DMS 273 (cell line): ENCODE measurements at regions not wholly inside any gene's neighbourhood (a gene's known extent, or its start where the extent isn't known, plus 50 kb on each side); places are given as distances from the start of the nearest gene placed in this dataset.

Source experiments
- DNase-seq: peaks from one replicate; lab custom pipeline; 2025; ENCODE audit not compliant: unreplicated experiment; lab: John Stamatoyannopoulos, UW

DNA sequence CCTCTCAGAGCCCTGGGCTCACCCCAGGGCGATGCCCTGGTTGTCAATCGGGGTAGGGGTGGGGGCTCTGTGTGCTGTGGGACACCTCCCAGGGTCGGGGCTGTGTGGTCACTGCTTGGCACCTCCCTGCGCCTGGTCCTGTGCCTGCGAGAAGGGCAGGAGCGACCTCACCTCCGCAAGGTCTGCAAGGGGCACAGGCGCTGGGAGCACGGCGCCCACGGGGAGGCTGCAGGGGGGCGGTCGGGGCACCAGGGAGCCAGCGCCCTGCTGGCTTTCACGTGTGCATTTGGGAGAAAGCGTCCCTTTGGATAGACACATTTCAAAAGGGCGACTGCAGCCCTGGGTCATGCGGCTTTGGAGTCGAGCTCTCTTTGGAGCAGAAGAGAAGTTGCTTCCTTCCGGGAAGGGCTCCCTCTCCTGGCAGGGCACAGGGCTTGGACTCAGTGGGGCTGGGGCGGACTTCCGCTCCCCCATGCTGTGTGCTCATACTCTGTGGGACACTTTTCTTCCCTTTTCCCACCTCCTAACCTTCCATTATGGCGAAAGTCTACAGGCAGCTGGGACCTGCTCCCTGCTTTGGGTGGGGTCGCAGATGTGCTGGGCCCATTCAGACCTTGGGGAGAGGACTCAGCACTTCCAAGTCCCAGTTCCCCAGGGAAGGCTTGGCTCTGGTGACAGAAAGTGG lies 52.9 kb upstream of the SLC28A3 start:
- no peak for DNase-seq

GRCh38 chr9:84394036-84394435 lies 53.5 kb upstream of the SLC28A3 start:
- no peak for DNase-seq

DNA sequence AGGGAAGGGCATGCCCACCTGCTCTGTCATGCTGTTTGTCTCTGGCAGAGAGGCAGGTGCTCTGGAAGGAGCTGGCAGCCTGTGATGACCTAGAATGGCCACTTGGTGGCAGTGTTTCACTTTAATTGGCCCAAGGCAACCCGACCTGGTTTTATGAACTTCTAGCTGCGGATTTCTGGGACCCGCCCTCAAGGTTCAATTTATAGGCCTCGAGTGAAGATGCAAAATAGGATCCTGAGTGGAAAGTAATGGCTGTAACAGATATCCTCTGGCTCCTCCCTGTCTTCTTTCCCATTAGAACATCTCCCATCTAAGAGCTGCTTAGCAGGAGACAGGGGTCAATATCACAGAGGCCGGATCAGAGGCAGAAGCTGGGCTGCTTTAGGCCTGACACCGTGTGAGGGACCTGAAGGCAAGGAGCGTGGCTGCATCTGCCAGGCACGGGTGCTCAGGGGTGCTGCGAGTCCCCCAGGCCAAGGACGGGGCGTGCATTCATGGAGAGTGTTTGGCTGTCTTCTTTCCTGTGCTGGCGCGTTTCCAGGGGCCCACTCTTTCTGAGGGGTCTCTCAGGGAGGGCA lies 56.7 kb upstream of the SLC28A3 start:
- DNase-seq, result peak; percentile 86

- DNase-seq, result peak; percentile 29
Observed at GRCh38 chr9:84397822-84398221, 57.3 kb upstream of the SLC28A3 start.

DNA sequence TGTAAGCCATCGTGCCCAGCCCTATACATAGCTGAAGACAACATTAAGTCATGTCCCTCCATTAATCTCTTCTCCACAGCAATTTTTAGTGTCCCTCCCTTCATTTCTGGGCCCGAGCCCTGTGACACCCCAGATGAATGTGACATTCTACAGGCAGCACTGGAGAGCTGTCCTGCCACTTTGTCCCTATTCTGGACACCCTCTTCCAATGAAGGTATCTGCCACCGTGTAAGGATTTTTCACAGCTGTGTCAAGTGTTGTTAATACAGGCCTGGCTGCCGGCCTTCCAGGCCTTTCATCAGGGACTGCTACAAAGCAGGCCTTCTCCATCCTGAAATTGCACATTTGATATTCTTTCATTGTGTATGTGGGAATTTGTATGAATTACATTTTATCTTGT lies 62.0 kb upstream of the SLC28A3 start:
- no peak for DNase-seq

DNA sequence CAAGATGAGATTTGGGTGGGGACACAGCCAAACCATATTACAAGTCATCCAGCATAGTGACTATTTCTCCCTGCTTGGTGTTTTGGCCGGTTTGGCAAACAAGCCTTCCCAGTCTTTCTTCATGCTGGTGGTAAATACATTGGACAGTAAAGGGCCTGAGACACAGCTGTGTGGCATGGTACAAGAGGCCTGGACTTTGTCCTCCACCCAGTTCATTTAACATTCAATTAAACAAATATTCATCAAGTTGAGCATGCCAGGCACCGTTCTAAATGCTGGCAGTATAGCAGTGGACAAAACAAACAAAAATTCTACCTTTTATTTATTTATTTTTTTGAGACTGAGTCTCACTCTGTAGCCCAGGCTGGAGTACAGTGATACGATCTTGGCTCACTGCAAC lies 62.7 kb upstream of the SLC28A3 start:
- no peak for DNase-seq

DNA sequence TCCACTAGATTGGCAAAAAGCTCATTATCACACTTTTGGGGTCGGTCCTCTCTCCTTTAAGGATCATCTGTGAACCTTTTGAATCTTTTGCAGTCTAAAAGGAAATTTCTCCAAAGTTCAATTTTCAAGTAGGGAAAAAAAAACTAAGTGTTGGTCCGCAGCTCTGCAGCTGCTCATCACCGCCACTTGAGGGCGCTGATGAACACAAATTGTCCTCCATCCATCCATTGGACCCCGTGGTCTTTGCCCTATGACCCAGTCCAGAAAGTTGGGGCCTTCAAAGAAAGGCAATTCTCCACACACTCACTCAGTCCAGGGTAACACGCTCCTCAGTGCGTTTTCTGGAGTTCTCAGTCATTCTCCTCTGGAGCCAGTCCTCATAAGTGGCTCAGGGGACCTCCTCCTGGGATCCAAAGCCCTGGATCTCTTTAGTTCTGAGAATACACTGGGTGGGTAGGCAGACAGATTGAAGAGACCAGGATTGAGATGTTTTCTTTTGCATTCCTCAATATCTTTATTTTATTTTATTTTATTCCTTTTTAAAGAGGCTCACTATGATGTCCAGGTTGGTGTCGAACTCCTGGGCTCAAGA lies 63.6 kb upstream of the SLC28A3 start:
- DNase-seq, result peak; percentile 46

DNA sequence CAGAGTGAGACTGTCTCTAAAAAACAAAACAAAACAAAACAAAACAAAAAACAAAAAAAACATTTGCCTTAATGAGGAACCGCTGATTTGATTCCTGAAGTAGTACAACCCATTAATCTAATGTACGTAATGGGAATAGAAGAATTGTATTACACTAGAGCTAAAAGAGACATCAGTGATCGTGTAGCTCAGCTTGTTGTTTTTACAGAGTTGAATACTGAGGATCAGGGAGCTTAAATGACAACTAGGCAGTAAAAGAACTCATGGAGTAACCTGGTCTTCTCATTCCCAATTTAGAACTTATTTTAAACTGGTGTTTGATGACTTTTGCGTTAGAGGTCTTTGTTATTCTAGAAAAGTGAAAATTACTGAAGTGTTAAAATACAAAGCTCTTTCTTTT lies 65.1 kb upstream of the SLC28A3 start:
- DNase-seq, result no peak

GRCh38 chr9:84408416-84408815 lies 67.9 kb upstream of the SLC28A3 start:
- no peak for DNase-seq

- DNase-seq, result no peak
Observed at GRCh38 chr9:84411683-84412267, 71.2 kb upstream of the SLC28A3 start.

DNA sequence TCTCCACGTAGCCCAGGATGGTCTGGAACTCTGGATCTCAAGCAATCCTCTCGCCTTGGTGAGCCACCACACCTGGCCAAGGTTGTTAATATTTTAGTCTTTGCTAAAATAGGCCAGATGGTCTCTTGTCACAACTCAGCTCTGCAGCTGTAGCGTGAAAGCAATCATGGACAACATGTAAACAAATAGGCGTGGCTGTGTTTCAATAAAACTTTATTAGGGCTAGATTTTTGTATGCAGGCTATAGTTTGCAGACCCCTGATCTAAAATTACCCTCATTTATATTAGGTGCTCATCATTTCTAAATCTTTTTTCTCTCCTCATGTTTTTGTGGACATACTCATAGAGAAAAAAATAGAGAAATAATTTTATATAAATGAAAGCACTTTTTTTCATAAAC lies 72.1 kb upstream of the SLC28A3 start:
- DNase-seq, result no peak

GRCh38 chr9:84413301-84413700 lies 72.7 kb upstream of the SLC28A3 start:
- no peak for DNase-seq

- peak; percentile 9 for DNase-seq
Observed at GRCh38 chr9:84419031-84419602, 78.6 kb upstream of the SLC28A3 start.

DNA sequence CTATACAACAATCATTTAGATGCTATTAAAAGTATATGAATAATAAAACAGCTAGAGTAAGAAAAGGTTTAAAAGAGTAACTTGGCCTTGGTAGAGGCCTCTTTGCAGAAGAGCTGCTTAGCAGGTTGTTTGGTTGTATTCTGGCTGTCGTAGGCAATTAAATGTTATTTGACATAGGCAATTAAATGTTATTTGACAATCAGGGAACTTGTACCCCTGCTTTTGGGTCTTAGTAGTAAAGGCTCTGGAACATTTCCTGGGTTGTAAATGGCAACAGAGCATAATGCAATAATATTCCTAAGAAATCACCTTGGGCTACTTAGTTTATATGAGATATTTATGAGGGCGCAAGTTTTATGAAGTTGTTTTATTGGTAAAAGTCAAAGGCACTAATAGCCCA lies 84.4 kb upstream of the SLC28A3 start:
- DNase-seq, result no peak

GRCh38 chr9:84432746-84433145 lies 92.2 kb upstream of the SLC28A3 start:
- DNase-seq, result no peak

- DNase-seq, result peak; percentile 9
Observed at GRCh38 chr9:84435902-84436301, 95.3 kb upstream of the SLC28A3 start.

DNA sequence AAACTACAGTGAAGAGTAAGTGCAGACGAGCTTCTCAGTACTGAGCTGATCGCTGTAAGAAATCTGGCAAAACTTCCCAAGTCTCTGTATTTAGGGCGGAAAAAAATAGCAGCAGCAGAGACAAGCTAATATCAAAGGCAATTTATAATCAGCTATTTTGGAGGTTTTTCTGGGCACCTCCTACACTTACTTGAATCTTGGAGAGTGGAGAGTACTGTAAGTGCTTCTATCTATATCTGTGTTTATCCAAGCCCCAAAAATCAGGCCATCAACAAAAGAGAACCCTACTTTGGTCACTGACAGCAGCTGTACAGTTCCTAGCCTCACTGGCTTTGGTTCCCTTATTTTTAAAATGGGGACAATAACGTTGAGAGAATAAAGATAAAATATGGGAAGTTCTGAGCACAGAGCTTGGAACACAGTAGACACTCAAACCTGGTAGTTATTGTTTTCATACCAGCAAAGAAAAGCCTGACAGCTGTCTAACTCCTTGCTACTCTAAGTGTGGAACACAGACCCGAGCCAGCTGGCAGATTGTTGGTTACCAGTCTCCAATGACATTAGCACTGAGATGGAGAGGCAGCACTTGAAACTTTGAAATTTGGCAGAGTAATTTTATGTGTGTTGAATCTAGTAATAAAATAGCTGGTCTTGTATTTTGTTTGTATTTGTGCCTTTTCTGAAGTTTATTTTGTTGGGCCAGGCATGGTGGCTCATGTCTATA lies 96.0 kb upstream of the SLC28A3 start:
- peak; percentile 68 for DNase-seq

DNA sequence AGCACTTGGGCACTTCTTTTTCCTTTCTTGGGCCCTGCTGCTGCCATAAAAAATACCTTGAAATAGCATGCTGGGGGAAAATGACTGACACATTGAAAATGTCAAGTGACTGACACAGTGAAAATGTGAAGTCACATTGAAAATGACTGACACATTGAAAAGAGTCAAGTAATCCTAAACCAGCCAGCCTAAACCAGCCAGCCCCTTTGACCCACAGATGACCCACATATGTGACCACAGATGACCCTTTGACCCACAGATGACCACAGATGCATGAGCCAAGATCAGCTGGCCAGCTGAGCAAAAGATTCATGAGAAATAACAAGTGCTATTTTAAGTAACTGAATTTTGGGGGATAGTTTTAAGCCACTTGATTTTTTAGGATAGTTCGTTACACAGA lies 97.8 kb upstream of the SLC28A3 start:
- no peak for DNase-seq

GRCh38 chr9:84439250-84439649 lies 98.7 kb upstream of the SLC28A3 start:
- no peak for DNase-seq

- DNase-seq, result no peak
Observed at GRCh38 chr9:84442712-84443111, 102.2 kb upstream of the SLC28A3 start.

- no peak for DNase-seq
Observed at GRCh38 chr9:84445737-84446136, 105.2 kb upstream of the SLC28A3 start.
